HG02840 (cell line): ENCODE measurements at regions not wholly inside any gene's neighbourhood (a gene's known extent, or its start where the extent isn't known, plus 50 kb on each side); places are given as distances from the start of the nearest gene placed in this dataset.
"Not testable (repeated sequence)": the region's sequence is repeated elsewhere in the genome, so short reads cannot be mapped to it uniquely, and the experiment has no call there.

Experiments
- ATAC-seq: cut with Tn5 transposase; IDR thresholded peaks from one replicate; pipeline ENCODE4 v1.9.1; 2021; ENCODE audit warnings: mild to moderate bottlenecking, moderate library complexity, moderate number of reproducible peaks; ENCODE audit not compliant: unreplicated experiment, low FRiP score

DNA sequence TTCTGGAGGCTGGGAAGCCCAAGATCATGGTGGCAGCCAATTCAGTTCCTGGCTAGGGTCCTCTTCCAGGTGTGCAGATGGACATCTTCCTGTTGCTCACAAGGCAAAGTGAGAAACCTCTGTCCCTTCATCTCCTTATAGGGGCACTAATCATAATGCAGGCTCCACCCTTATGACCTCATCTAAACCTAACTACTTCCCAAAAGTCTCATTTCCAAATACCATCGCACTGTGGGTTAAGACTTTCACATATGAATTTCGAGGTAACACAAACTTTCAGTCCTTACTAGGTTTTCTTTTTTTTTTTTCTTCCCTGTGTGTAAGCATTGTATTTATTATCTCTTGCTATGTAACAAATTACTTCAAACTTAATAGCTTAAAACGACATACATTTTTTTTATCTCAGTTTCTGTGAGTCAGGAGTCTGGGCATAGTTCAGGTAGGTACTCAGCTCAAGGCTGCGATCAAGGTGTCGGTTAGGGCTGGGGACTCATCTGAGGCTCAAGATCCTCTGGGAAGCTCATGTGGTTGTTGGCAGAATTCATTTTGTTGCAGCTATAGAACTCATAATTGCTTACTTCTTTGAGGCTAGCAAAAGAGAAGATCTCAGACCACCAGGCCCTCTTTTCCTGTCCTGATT lies 204.7 kb upstream of the STK26 start:
- ATAC-seq: no peak

GRCh38 chrX:131821945-131822622 lies 201.0 kb upstream of the STK26 start:
- ATAC-seq: peak; percentile 81

GRCh38 chrX:131826572-131826971 lies 196.5 kb upstream of the STK26 start:
- no peak for ATAC-seq

DNA sequence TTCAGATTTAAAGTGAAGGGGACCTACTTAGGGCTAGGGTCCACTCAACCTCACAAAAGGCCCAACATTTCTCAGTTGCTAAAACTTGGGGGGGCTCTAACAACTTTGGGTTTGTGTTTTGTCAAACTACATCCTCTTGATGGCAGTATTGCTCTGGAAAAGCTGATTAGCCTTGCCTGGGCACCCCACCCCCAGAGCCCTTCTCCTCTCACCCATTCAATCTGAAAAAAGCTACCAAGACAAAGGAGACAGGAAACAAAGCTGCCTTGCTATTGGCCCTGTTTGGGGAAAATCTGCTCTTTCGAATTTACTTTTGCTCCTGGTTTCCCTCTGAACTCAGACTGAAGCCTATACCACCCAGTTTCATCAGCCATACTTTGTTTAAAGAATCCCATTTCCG lies 195.2 kb upstream of the STK26 start:
- ATAC-seq: no peak

GRCh38 chrX:131828482-131828881 lies 194.6 kb upstream of the STK26 start:
- no peak for ATAC-seq

GRCh38 chrX:131830400-131831184 lies 192.5 kb upstream of the STK26 start:
- no peak for ATAC-seq

- no peak for ATAC-seq
Measured at GRCh38 chrX:131831185-131831520, 191.9 kb upstream of the STK26 start.

GRCh38 chrX:131836161-131836560 lies 186.9 kb upstream of the STK26 start:
- ATAC-seq: no peak

DNA sequence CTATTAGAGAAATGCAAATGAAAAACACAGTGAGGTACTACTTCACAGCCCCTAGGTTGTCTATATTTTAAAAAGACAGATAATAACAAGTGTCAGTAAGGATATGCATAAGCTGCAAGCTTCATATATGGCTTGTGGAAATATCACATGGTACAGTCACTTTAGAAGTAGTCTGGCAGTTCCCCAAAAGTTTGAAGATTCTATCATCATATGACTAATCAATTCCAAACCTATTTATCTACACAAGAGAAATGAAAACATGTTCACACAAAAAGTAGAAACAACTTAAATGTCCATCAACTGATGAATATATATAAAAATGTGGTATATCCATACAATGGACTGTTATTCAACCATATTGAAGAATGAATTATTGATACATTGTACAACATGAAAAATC lies 185.8 kb upstream of the STK26 start:
- no peak for ATAC-seq

- no peak for ATAC-seq
Measured at GRCh38 chrX:131840799-131841495, 182.2 kb upstream of the STK26 start.

DNA sequence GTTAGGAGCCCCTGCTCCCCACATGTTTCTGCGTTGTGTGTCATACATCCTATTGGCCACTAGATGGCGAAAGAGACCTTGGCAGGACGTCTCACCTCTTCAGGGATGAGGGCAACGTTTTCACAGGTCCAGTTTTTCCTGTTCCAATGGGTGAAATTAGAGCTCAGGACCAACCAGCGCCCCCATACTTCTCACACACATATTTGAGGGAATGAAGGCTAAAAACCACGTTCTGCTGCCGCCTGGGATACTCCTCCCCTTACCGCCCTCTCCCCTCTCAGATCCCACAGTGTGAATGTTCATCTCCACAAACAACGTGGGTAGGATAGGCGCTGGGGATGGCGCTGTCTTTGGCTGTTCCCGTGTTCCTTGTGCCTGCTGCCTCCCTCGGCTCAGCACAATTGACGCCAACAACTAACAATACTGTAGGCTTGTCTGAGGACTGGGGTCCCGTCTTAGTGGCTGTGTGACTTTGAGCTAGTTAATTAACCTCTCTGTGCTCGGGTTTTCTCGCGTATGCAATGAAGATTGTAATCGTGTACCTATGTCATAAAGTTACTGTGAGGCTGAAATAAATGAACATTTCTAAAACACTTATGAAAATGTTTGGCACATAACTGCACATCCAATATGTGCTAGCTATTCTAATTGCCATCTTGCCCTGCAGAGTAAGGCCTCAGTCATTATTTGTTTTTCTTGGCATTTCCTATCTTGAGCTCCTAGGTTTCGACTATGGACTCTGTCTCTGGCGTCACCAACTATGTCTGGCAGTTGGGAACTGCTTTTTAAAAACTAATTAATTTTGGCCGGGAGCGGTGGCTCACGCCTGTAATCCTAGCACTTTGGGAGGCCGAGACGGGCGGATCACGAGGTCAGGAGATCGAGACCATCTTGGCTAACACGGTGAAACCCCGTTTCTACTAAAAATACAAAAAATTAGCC lies 181.3 kb upstream of the STK26 start:
- ATAC-seq: no peak

GRCh38 chrX:131843987-131844386 lies 179.1 kb upstream of the STK26 start:
- no peak for ATAC-seq

DNA sequence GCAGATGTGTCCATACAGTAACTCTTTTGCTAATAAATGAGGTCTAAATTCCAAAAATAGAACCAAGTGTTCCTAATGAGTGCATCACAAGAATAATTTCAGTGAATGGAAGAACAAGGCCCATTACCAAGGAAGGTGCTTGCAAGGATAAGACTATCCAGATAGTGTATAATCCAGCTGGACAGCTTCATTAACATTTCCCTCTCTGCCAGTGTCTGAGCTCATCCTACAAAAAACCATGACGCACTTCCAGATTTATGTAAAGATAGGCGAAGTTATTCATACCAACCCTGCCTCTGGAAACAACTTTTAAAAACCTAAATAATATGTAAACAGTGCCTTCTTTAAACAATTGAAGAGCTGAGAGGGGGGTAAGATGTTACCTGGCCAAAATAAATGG lies 177.9 kb upstream of the STK26 start:
- no peak for ATAC-seq

- no peak for ATAC-seq
Measured at GRCh38 chrX:131845771-131846170, 177.3 kb upstream of the STK26 start.

DNA sequence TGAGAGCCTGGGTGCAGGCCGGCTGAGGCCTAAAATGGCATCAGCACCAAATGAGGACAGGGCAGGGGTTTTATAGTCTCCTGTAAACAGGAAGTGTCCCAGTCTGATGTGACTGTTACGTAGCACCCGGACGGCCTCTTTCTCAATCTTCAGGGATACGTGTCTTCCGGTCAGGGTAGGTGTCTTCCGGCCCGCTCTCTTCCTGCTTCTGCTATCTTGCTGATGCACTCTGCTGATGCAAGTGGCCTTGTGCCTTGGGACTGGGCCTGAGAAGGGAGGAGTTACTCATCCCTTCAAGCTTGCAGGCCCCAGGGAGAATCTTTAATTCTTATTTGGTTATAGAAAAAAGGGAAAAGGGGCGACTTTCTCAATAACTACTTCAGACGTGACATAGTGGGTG lies 172.1 kb upstream of the STK26 start:
- ATAC-seq: not testable (repeated sequence)

GRCh38 chrX:131853440-131853839 lies 169.7 kb upstream of the STK26 start:
- ATAC-seq: no peak

- no peak for ATAC-seq
Measured at GRCh38 chrX:131854581-131854980, 168.5 kb upstream of the STK26 start.

- ATAC-seq: no peak
Measured at GRCh38 chrX:131861088-131861787, 161.9 kb upstream of the STK26 start.

DNA sequence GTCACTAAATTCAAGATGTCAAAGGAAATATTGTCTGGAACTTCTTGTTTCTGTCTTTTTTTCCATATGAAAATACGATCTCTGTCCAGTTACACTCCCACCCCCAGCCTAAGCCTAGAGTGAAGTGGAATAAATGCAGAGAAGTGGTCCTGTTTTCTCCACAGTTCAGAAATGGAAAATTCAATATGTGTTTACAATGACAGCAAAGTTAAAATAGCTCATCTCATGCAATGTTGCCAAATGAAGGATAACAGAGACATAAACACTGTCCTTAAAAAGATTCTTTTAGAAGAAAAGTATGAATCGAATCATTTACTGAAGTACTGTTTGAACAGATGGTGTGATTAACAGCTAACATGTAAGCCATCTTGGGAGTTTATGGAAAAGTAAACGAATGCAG lies 160.8 kb upstream of the STK26 start:
- no peak for ATAC-seq
